ENCODE measurements at regions not wholly inside any gene's neighbourhood (a gene's known extent, or its start where the extent isn't known, plus 50 kb on each side); places are given as distances from the start of the nearest gene placed in this dataset.

GRCh38 chr2:205885492-205886099 lies 200.4 kb downstream of the INO80D start:
- no peak for DNase-seq (ENCODE audit: low read depth, low spot score)
- TF ChIP-seq, protein P1, sequence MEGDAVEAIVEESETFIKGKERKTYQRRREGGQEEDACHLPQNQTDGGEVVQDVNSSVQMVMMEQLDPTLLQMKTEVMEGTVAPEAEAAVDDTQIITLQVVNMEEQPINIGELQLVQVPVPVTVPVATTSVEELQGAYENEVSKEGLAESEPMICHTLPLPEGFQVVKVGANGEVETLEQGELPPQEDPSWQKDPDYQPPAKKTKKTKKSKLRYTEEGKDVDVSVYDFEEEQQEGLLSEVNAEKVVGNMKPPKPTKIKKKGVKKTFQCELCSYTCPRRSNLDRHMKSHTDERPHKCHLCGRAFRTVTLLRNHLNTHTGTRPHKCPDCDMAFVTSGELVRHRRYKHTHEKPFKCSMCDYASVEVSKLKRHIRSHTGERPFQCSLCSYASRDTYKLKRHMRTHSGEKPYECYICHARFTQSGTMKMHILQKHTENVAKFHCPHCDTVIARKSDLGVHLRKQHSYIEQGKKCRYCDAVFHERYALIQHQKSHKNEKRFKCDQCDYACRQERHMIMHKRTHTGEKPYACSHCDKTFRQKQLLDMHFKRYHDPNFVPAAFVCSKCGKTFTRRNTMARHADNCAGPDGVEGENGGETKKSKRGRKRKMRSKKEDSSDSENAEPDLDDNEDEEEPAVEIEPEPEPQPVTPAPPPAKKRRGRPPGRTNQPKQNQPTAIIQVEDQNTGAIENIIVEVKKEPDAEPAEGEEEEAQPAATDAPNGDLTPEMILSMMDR (IDR thresholded peaks at IDR 0.05; ENCODE audit: insufficient read depth, low read length, missing control alignments): peak; percentile 91

DNA sequence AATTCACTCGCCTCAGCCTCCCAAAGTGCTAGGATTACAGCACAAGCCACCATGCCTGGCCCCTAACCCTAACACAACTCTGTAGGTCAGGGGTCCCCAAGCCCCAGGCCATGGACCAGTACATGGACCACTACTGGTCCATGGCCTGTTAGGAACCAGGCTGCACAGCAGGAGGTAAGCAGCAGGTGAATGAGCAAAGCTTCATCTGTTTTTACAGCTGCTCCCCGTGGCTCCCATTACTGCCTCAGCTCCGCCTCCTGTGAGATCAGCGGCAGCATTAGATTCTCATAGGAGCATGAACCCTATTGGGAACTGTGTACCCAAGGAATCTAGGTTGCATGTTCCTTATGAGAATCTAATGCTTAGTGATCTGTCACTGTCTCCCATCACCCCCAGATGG lies 201.7 kb downstream of the NRP2 start:
- no peak overlapping the region for H3K4me3 ChIP-seq (ENCODE audit: low read depth, low read length)
- no peak for DNase-seq (ENCODE audit: low read depth, low spot score)
- TF ChIP-seq, protein P1 (IDR thresholded peaks at IDR 0.05; ENCODE audit: insufficient read depth, low read length, missing control alignments): no peak
- POLR2A ChIA-PET: no interaction called here
- CTCF ChIA-PET: interaction anchor here (1.3 to 8.0 kb wide), 8 partner anchors 11 to 201 kb away, joined by 5 to 93 read pairs (median 10); partner anchors contain the start of gene NRP2

More at GRCh38 chr2:205885492-205886099, 200.4 kb downstream of the INO80D start:
- H3K4me3 ChIP-seq (ENCODE audit: low read depth, low read length): no peak overlapping the region
- POLR2A ChIA-PET: no interaction called here
- CTCF ChIA-PET: interaction anchor here (0.6 to 8.0 kb wide), 36 partner anchors 8 to 1627 kb away, joined by 3 to 93 read pairs (median 4); partner anchors contain the start of gene NRP2

- CTCF ChIA-PET: interaction anchor here (0.8 to 8.0 kb wide), 2 partner anchors 110 to 115 kb away, joined by 4 to 93 read pairs; no protein-coding TSS in a partner anchor
- H3K4me3 ChIP-seq (ENCODE audit: low read depth, low read length): no peak overlapping the region
- TF ChIP-seq, protein P1 (IDR thresholded peaks at IDR 0.05; ENCODE audit: insufficient read depth, low read length, missing control alignments): no peak
- no peak for DNase-seq (ENCODE audit: low read depth, low spot score)
- POLR2A ChIA-PET: no interaction called here
Measured at GRCh38 chr2:205882806-205883425, 200.6 kb downstream of the NRP2 start.

DNA sequence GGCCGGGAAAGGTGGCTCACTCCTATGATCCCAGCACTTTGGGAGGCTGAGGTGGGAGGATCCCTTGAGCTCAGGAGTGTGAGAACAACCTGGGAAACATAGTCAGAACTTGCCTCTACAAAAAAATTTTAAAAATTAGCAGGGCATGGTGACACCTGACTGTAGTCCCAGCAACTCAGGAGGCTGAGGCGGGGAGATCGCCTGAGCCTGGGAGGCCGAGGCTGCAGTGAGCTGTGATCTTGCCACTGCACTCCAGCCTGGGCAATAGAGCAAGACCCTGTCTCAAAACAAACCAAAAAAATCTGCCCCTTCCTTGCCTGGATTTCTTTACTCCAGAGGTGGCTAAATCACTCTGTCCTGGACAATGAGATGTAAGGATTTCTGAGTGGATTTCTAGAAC lies 197.7 kb downstream of the NRP2 start:
- TF ChIP-seq, protein P1 (IDR thresholded peaks at IDR 0.05; ENCODE audit: insufficient read depth, low read length, missing control alignments): no peak
- no peak for DNase-seq (ENCODE audit: low read depth, low spot score)
- no peak overlapping the region for H3K4me3 ChIP-seq (ENCODE audit: low read depth, low read length)
- CTCF ChIA-PET: interaction anchor here (0.9 to 1.2 kb wide), 2 partner anchors 103 to 107 kb away, joined by 4 to 5 read pairs; no protein-coding TSS in a partner anchor
- POLR2A ChIA-PET: no interaction called here

DNA sequence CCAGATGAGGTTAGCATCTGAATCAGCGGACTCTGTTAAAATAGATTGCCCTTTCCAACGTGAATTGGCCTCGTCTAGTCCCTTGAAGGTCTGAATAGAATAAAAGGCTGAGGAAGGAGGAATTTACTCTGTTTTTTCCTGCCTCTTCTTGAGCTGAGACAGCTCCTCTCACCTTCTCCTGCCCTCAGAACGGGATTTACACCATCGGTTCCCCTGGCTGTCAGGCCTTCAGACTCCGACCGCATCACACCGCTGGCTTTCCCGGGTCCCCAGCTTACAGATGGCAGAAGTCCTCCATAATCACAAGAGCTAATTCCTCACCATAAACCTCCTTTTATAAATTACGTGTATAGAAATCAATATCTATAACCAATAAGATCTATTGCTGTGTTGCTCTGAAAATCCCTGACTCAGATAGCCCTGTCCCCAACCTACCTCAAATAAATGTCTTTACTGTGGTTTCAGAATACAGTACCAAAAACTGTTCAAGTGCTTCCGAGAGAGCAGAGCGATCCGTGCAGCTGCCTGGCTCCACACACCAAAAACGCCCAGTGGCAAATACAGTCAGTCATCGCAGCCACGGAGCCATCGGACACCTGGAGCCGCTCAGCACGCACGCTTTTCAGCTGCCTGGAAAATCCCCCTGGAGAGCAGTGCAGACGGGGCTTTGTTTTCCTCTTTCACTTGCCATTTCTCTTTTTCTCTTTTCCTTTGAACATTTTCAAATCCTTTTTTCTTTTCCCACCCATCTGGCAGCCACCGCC lies 196.9 kb downstream of the NRP2 start:
- H3K4me3 ChIP-seq (ENCODE audit: low read depth, low read length): no peak overlapping the region
- DNase-seq (ENCODE audit: low read depth, low spot score): no peak
- ChIA-PET POLR2A (no interaction called here), CTCF (interaction anchor here (0.9 to 1.2 kb wide), 2 partner anchors 102 to 106 kb away, joined by 4 to 5 read pairs; no protein-coding TSS in a partner anchor)
- TF ChIP-seq, protein P1 (IDR thresholded peaks at IDR 0.05; ENCODE audit: insufficient read depth, low read length, missing control alignments): no peak

DNA sequence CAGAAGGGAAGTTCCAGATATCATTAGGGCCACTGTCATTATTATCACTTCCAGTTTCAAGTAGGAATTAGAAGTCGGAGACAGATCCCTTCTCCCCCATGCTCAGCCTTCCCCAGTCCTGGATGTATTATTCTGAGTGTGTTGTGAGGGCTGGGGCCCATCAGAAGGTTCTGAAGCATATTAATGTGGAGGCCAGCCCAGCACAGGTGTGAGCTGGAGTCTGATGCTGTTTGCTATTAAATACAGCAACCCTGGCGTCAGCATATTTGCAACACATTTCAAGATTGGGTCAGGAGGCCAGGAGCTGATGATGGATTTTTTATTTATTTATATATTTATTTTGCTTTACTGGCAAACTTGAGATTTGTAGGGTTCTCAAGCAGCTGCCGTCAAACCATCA lies 195.2 kb downstream of the NRP2 start:
- H3K4me3 ChIP-seq (ENCODE audit: low read depth, low read length): no peak overlapping the region
- ChIA-PET CTCF (interaction anchor here (0.6 kb wide), 1 partner anchor 9 kb away, joined by 3 read pairs; no protein-coding TSS in a partner anchor), POLR2A (no interaction called here)
- DNase-seq (ENCODE audit: low read depth, low spot score): no peak
- TF ChIP-seq, protein P1 (IDR thresholded peaks at IDR 0.05; ENCODE audit: insufficient read depth, low read length, missing control alignments): no peak
